H4 (cell line): ENCODE measurements at regions not wholly inside any gene's neighbourhood (a gene's known extent, or its start where the extent isn't known, plus 50 kb on each side); places are given as distances from the start of the nearest gene placed in this dataset.

Experiments used
- DNase-seq: peaks from one replicate; pipeline ENCODE4 v3.0.0-alpha.2; 2015; ENCODE audit warnings: low spot score

DNA sequence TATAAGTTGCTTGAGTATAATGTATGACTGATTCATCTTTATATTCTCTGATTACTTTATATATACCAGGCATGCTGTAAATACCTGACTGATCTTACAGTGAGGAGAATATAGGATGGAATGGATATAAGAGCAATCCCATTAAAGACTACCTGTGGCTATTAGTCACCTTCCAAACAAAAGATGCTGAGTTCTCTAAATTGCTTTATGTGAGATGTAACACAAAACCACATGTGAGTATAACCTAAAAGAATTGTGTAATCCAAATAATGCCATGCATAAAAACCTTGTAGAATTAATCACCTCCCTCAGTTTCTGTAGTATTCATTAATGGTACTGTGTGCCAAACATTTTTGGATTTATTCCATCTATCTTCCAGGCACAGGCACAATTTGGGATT, 134.6 kb upstream of the LRRC7 start:
- DNase-seq, result no peak

DNA sequence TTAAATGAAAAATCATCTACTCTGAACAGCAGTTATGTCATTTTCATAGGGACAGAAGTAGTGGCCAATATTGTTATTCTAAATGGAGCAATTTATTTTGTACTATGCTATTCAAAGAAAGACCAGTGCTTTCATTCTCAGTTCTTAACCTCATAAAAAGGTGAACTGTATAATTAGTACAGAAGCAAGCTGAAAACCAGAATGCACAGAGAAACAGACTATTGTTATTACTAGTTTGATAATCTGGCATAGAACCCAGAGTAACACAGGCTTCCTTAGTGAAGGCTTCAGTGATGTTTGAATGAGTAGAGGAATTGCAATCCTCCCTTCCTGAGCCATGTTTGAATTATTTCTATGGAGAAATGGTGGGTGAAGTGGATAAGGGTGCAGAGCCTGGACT, 131.6 kb upstream of the LRRC7 start:
- DNase-seq, result no peak

DNA sequence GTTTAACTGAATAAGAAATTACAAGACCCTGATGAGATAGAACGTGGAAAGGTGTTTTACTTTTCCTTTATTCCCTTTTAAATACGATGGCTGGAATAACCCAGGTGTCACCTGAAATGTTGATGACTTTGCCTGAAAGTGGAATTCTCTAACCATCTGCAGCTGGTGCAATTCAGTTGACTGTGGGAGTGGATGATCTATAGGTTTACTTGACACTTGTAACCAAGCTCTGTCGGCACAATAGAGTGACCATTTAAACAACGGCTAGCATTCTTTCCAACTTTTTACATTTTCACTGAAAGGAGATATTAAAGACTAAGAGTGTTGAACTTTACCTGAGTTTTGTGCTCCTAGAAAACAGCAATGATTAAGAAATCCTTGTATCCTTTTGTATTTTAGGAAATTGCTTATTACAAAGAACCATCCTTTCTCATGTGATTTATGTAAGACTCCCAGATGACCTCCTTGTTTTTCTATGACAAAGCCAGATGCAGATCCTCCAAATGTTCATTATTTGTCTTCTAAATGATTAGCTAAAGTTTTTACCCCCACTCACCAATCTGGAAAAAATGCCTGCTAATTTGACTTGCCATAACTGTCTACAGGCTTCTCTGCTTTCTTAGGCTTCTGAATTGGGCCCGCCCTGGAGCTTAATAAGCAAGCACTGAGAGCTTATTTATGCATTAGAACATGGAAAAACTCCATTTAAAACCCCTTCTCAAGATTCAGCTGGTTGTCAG, 129.5 kb upstream of the LRRC7 start:
- DNase-seq, result no peak

DNA sequence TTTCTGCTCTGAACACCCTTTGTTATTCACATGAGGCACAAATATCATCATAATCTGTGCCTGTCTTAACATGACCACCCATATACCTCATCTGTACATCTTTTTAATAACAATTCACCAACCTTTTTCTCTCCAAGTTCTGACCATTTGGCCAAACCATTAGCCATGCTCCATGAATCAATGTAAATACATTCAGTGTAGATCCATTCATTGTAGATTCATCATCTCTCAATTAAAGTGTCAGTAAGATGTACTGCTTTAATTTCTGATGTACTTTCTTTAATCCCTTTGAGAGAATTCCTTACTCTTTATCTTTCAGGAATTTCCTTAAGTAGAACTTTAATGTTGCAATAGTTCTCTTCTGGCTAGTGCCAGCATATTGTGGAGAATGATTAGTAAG, 126.2 kb upstream of the LRRC7 start:
- no peak for DNase-seq

DNA sequence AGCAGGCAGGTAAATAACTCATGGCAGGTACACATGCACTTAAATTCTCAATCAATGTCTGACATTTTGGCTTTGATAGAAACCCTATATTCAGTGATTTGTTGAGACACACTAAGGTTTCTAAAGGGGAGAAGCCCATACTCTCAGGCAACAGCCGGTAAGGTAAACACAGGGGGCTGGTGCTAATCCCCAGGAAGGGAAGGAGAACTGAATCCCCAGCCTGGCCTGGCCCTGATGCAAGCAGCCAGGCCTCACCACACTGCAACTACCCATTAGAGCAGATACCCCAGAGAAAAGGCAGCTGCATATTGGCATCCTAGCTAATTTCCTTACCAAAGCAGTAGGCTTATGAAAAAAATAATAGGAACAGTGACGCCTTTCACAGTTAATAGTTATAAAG, 116.5 kb upstream of the LRRC7 start:
- no peak for DNase-seq

DNA sequence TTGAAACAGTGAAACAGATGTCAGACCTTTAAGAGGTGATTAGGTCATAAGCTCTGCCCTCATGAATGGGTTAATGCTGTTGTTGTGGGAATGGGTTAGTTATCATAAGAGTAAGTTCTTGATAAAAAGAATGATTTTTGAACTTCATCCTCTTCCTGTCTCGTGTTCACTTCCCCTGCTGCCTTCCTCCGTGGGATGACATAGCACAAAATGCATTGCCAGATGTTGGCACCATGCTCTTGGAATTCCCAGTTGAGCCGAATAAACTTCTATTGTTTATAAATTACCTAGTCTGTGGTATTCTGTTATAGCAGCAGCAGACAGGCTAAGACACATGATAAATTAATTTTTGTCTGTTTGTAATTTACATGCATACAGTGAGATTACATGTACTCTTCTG, 112.0 kb upstream of the LRRC7 start:
- DNase-seq, result peak; percentile 50

DNA sequence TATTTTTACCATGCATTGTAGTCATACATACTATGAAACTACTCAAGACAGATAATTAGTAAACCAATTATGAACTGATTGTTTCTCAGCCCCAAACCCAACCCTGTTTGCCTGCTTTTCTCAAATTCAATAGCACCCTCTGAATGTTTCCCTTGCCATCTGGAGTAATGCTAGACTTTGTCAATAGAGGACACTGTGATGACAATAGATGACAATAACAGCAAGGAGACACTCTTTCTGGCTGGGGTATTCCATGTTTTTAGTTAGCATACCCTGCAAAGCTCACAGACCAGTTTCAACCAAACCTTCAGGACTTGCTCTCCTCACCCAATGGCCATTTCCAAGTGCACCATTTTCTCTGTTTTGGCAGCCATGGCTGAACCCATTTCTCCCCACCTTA, 108.5 kb upstream of the LRRC7 start:
- no peak for DNase-seq

DNA sequence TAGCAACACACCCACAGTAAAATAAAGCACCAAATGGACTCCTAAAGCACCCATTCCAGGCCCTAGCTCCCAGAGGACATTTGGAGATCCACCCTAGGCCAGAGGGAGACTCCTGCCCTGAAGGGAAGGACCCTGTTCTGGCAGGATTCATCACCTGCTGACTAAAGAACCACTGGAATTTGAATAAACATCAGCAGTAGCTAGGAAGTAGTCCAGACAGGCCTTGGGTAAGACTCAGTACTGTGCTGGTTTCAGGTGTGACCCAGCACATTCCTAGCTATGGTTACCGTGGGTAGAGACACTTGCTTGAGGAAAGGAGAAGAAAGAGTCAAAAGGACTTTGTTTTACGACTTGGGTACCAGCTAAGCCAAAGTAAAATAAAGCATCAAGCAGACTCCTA, 92.7 kb upstream of the LRRC7 start:
- no peak for DNase-seq

DNA sequence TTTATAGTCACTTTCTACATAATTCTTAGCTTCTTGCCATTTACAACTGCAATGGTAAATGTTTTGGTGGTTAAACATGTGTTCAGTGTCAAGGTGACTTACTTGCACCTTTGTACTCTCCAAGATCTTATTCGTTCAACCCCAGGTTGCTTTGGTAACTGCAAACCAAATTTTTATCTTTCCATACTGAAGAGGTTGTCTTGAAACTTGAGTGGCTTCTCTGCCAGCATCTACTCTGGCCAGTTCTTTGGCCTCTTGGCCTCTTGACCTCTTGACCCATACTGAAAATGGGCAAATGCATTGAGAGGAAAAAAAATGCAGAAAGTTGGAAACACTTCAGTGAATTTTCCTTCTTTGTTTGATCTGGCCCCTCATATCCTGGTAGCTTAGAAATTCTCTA, 88.0 kb upstream of the LRRC7 start:
- DNase-seq, result no peak

DNA sequence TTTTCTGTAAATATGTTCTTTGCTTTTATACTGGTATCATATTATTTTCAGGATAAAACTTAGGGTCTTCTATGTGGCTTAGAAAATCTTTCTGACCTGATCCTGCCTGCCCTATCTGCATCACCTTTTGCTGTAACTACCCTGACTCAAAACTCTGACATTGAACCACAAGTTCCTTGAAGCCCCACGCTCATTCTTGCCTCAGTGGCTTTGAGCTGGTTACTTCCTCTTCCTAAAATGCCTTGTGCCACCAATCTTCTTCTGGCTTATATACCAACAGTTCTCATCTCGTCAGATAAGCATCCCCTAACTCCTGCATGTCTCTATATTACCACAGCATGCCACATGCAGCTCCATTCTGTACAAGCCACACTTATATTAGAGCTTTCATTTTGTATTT, 84.5 kb upstream of the LRRC7 start:
- no peak for DNase-seq

DNA sequence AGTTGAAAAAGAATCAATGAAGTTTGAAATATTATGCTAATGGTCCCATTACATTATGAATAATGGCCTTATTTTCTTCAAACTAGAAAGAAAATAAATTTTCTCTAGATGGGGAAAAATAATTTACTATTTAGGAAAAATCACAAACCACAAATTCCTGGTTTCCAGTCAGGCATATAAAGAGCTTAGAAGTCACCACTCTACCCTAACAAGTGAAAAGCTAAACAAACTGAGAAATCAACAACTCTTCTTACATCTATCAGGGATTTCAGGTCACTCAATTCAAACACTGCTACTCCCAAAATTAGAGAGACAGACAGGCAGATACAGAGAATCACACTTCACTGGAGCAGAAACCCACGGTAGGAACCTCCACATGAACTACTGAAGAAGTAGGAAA, 82.1 kb upstream of the LRRC7 start:
- DNase-seq, result peak; percentile 23

DNA sequence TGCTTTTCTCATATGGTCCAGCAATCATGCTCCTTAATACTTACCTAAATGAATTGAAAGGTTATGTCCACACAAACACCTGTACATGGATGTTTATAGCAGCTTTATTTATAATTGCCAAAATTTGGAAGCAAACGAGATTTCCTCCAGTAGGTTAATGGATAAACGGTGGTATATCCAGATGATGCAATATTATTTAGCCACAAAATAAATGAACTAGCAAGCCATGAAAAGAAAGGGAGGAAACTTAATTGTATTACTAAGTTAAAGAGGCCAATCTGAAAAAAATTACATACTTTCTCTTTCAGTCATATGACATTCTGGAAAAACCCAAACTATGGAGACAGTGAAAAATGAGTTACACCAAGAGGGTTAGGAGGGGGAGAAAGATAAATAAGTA, 76.3 kb upstream of the LRRC7 start:
- no peak for DNase-seq

DNA sequence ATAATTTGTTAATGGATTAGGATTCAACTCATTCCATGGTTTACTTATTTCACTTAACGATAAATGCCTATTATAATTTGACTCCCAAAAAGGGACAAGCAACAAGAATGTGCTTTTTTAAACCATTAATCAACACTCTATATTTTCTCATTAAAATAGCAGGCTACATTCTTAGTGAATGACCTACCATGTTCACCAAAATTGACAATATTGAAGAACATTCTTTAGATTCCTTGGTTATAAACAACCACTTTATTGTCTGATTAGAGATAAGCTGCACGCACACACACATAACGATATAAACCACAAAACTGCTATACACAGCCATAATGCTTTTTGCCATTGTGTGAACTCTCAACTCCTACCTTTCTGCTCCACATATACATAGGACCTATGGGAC, 75.4 kb upstream of the LRRC7 start:
- DNase-seq, result peak; percentile 33

DNA sequence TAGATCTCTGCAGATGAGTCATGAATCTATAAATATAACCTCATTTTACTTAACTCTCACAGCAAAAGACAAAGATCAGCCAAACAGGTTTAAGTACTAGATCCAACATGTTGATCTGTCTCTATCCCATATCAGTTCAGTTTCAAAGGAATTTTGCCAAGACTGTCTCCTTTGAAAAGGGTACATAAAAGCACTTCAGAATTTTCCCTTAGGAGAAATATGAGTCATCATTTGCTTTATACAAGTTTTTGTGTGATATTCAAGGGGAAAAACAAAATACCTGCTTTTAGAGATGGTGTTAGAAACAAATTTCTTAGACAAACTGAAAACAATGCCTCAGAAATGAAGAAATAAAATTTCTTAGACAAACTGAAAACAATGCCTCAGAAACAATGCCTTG, 73.5 kb upstream of the LRRC7 start:
- no peak for DNase-seq

DNA sequence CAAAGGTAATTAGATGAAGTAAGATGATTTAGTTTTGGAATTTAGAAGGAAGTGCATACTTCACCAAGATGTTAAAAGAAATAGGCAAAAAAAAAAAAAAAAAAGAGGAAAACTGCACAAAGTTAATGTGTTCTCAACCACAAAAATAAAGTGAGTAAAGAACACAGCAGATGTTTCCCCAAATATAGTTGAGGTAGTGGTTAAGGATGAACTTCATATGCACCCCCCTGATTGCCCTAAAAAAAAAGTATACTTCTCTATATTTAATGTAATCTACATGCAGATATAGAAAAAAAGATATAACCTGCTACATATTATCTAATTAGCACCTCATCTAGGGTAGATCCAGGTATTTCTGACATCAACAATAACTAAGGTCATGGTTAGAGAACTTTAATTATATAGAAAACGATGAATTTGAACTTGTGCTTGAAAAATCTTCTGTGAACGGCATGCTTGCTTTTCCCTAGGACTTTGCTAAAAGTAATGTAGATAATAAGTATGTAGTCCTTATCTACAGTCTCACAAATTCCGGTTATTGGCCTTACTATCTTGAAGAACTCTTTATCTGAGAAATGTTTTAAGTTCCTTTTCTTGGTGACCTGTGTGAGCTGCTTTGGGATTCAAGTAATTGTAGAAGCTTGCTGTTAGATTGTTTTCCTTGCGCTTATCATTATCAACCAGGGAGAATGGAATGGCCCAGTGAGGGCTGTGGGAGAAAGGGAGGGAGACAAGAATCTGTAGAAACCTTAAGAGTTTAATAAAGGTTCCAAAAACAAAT, 70.1 kb upstream of the LRRC7 start:
- no peak for DNase-seq

DNA sequence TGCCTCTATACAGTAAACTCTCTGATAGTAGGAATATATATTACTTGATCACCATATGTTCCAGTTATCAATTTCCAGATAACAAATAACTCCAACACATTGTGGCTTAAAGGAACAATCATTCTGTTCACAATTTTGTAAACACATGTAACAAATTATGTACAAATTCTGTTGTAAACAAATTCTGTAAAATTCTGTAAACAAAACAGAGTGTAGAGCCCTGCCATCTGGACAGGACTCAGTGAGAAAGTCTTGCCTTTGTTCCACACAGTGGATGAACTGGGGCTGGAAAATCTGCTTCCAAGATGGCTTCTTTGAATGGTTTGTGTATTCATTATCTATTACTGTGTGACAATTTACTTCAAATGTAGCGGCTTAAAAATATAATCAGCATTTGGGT, 69.0 kb upstream of the LRRC7 start:
- no peak for DNase-seq

DNA sequence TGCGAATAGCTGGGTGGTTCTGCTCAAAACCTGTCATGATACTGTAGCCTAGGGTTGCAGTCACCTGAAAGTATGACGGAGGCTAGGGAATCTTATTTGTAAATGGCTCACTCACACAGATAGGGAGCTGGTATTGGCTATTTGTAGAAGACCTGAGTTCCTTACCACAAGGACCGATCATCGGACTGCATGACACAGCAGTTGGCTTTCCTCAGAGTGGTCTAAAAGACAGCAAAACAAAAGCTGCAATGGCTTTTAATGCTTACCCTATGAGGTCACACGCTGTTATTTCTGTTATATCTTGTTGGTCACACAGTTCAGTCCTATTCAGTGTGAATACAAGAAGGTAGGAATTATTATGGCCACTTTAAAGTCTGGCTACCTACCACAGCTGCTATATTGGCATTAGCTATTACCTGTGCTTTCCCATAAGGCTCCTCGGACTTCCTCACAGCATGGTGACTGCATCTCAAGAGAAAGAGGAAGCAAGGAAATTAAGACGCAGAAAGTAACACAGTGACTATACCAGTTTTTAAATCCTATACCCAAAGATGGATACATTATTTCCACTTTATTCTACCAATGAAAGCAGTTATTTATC, 68.4 kb upstream of the LRRC7 start:
- DNase-seq, result peak; percentile 19

DNA sequence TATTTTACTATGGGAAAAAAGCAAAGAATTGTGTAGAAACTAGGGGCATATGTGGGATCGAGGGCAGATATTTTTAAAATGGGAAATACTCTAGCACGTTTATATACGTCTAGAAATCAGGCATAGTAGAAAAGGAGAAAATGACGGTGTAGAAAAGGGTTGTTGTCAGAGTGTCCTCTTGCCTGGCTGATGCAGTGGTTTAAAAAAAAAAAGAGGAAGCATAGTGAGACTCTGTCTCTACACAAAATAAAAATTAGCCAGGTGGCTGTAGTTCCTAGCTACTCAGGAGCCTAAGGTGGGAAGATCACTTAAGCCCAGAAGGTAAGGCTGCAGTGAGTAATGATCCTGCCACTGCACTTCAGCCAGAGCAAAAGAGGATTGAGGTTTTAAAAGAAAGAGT, 64.7 kb upstream of the LRRC7 start:
- no peak for DNase-seq

DNA sequence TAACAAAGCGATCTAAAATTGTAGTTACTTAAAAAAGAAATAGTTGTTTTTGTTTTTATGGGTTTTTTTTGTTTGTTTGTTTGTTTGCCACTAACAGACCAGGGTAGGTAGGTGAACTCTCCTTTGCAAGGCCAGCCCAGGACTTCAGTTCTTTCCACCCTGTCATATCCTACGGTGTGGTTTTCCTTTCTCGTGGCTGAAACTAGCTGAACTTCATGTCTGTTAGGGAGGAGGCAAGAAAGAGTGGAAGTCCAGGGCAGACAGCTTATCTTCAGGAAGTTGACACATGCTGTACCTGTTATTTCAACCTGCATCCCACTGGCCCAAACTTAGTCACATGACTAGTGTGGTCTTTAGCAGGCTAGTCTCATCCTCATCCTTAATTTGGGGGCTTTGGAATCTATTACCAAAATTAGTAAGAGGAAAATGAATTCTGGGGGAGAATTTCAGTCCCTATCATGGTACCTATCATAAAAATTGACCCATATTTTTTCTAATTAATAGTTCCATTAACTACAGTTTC, 62.9 kb upstream of the LRRC7 start:
- DNase-seq, result no peak

DNA sequence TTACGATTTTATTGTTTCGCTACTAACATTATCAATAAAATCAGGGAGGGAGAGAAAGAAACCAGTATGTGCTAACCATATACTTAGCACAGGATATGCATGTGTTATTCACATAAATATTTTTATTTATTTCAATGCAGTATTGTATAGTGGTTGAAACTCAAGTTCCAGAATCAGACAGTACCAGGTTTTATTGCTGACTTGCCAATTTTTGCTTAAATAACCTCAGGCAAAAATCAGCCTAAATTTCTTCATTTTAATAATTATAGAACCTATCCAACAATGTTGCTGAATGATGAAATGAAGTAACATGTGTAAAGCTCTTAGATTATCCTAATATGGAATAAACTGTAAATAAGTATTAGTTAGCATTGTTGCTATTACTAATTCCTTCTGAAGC, 61.4 kb upstream of the LRRC7 start:
- no peak for DNase-seq

DNA sequence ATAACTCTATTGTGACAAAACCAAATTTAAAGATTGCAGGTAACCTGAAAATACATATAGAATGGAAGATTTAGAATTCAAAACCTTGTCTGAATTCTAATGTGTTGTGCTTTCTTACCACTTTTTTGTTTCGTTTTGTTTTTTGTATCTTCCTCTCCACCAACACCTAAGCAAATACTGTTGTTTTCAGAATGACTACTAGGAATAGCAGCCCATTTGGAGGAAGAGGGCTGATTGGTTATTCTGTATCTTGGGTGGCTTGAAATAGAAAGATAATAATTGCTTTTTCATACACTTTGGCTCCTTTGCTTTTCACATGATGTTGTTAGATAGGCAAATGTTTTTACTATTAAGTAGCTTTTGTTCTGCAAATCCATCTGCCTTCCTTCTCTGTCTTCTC, 61.0 kb upstream of the LRRC7 start:
- DNase-seq, result no peak

DNA sequence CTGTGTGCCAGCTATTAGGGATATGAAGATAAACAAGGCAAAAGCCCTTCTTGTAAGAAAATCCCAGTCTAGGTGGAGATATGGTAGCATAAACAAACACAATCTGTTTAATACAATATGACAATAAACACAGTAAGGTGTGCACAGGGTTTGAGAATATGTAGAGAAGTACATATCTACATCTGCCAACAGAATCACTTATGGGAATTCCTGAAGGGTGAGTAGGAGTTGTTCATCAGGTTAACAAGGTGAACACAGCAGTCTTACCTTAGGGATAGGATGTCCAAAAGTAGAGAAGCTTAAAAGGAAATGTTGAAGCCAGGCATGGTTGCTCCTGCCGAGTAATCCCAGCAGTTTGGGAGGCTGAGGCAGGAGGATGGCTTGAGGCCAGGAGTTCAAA, 57.7 kb upstream of the LRRC7 start:
- no peak for DNase-seq
